ENCODE measurements at regions not wholly inside any gene's neighbourhood (a gene's known extent, or its start where the extent isn't known, plus 50 kb on each side); places are given as distances from the start of the nearest gene placed in this dataset.

DNA sequence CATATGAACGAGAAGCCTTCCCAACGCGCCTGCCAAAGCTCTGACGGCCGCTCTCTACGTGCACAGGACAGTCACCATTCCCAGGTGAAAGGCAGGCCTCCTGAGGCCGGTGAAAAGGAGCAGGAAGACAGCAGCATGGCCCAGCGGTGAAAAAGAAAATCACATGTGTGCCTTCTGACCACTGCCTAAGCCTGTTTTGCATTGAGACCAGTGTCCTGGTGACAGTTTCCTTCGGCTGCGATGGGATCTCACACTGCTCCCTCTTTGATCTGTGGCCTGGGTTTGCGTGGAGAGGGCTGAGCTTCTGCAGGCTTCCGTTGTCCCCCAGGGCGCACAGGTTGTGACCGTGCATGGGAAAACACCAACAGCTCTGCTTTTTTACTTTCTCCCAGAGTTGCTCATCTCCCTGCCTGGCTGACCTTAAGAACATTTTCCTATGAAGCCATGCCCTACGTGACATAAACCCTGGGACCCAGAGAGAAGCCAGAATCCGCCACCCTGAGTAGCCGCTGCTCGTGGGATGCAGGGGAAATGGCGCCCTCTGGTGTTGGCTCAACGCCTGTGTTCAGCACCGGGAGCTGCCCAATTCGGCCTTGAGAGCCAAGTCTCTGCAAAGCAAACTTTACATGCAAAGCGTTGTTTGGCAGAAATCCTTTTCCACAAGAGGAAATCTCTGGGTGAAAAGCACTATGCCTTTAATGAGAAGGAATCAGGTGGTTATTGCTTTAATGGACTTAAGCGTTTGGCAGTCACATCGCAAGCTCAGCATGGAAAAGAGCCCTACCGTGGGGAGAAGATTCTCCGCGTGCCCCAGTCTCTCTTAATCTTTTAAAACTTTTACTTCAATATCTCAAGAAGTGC lies 112.2 kb upstream of the GPR12 start:
- TF ChIP-seq EZH2phosphoT487 (IDR thresholded peaks at IDR 0.05; ENCODE audit: borderline replicate concordance, low read length), result no peak
- TF ChIP-seq, protein P1, sequence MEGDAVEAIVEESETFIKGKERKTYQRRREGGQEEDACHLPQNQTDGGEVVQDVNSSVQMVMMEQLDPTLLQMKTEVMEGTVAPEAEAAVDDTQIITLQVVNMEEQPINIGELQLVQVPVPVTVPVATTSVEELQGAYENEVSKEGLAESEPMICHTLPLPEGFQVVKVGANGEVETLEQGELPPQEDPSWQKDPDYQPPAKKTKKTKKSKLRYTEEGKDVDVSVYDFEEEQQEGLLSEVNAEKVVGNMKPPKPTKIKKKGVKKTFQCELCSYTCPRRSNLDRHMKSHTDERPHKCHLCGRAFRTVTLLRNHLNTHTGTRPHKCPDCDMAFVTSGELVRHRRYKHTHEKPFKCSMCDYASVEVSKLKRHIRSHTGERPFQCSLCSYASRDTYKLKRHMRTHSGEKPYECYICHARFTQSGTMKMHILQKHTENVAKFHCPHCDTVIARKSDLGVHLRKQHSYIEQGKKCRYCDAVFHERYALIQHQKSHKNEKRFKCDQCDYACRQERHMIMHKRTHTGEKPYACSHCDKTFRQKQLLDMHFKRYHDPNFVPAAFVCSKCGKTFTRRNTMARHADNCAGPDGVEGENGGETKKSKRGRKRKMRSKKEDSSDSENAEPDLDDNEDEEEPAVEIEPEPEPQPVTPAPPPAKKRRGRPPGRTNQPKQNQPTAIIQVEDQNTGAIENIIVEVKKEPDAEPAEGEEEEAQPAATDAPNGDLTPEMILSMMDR (IDR thresholded peaks at IDR 0.05; ENCODE audit: low read depth, low read length, poor library complexity, severe bottlenecking), result peak; percentile 93

DNA sequence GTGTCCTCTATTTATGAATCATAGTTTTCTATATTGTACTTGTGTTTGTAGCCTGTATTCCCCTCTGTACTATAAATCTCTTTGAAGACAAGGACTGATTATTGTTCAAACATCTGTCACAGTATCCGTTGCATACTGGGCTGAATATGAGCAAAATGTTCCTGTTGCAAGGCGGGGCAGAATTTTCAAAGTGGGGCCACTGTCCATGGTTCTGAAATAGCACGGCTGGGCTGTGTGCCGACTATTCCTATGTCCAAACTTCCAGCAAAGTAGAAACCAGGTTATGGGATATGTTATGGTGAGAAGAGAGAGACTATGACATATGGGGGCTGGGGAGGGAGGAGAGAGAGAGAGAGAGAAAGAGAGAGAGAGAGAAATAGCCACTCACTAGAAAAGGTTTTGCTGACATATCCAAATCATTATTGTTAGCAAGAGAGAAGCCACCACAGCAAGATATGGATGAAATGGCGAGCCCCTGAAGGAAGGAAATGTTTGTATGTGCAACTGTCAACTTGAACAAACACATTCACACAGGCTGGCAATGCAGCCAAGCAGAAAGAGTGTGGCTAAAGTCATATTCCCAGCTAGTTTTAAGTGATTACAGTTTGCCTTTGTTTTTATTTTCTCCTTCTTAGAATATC lies 107.0 kb upstream of the GPR12 start:
- Histone ChIP-seq H3F3A (ENCODE audit: control insufficient read depth, insufficient read depth) (no peaks in the 10 kb centered on the region), H3K9me3 (ENCODE audit: control insufficient read depth, insufficient read depth, low read length) (no peaks in the 10 kb centered on the region), H3K9me2 (replicated peaks; ENCODE audit: control insufficient read depth, low read length) (no peaks in the 10 kb centered on the region)

More for the DNA sequence above, 112.2 kb upstream of the GPR12 start:
- Histone ChIP-seq H3K4me3 (ENCODE audit: low read length) (no peak overlapping the region), H3K36me3 (ENCODE audit: control insufficient read depth, low read length) (no peaks in the 10 kb centered on the region), H3F3A (ENCODE audit: control insufficient read depth, insufficient read depth) (no peaks in the 10 kb centered on the region), H3K4me1 (ENCODE audit: control insufficient read depth, low read length) (no peaks in the 10 kb centered on the region), H3K9me3 (ENCODE audit: control insufficient read depth, insufficient read depth, low read length) (no peaks in the 10 kb centered on the region), H3K9me2 (replicated peaks; ENCODE audit: control insufficient read depth, low read length) (no peaks in the 10 kb centered on the region), H3K27me3 (ENCODE audit: control insufficient read depth, low read length) (peaks cover 4% of the 10 kb centered on the region; the same call in 1 of the 2 replicates), H3K4me2 (ENCODE audit: low read length) (no peak overlapping the region), H4K20me1 (ENCODE audit: control insufficient read depth, insufficient read depth, low read depth, low read length) (no peaks in the 10 kb centered on the region), H3K27ac (ENCODE audit: low read depth, low read length) (no peak overlapping the region), H3K79me2 (ENCODE audit: control insufficient read depth, low read length) (no peaks in the 10 kb centered on the region)

DNA sequence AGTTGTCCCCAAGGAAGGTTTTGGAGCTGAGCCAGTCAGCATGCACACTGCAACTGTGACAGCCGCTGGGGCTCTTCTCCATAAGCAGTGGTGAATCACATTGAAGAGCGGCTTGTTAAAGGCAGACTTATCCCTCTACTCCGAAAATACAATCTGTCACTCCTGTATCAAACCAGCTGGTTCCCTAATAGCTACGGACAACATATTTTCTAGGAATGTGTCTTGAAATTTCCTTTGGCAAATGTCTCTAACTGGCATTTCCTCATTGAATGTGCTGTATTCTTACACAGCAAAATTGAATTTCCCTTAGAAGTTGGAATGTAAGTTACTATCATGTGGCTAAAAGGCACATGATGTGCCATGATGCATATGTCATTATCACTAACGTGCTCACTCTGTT lies 104.0 kb upstream of the GPR12 start:
- Histone ChIP-seq H4K20me1 (ENCODE audit: control insufficient read depth, insufficient read depth, low read depth, low read length) (no peaks in the 10 kb centered on the region), H3K27ac (ENCODE audit: low read depth, low read length) (no peak overlapping the region), H3K27me3 (ENCODE audit: control insufficient read depth, low read length) (no peaks in the 10 kb centered on the region), H3K4me3 (ENCODE audit: low read length) (no peak overlapping the region), H3F3A (ENCODE audit: control insufficient read depth, insufficient read depth) (no peaks in the 10 kb centered on the region), H3K9me3 (ENCODE audit: control insufficient read depth, insufficient read depth, low read length) (no peaks in the 10 kb centered on the region), H3K4me2 (ENCODE audit: low read length) (no peak overlapping the region), H3K9me2 (replicated peaks; ENCODE audit: control insufficient read depth, low read length) (no peaks in the 10 kb centered on the region), H3K4me1 (ENCODE audit: control insufficient read depth, low read length) (no peaks in the 10 kb centered on the region), H3K79me2 (ENCODE audit: control insufficient read depth, low read length) (no peaks in the 10 kb centered on the region), H3K36me3 (ENCODE audit: control insufficient read depth, low read length) (no peaks in the 10 kb centered on the region)
- TF ChIP-seq EZH2phosphoT487 (IDR thresholded peaks at IDR 0.05; ENCODE audit: borderline replicate concordance, low read length), result no peak
- TF ChIP-seq, protein P1 (IDR thresholded peaks at IDR 0.05; ENCODE audit: low read depth, low read length, poor library complexity, severe bottlenecking), result no peak

More for the DNA sequence above, 107.0 kb upstream of the GPR12 start:
- Histone ChIP-seq H3K36me3 (ENCODE audit: control insufficient read depth, low read length) (no peaks in the 10 kb centered on the region), H4K20me1 (ENCODE audit: control insufficient read depth, insufficient read depth, low read depth, low read length) (no peaks in the 10 kb centered on the region), H3K4me3 (ENCODE audit: low read length) (no peak overlapping the region), H3K27me3 (ENCODE audit: control insufficient read depth, low read length) (no peaks in the 10 kb centered on the region), H3K79me2 (ENCODE audit: control insufficient read depth, low read length) (no peaks in the 10 kb centered on the region), H3K27ac (ENCODE audit: low read depth, low read length) (no peak overlapping the region), H3K4me2 (ENCODE audit: low read length) (no peak overlapping the region), H3K4me1 (ENCODE audit: control insufficient read depth, low read length) (no peaks in the 10 kb centered on the region)
- TF ChIP-seq, protein P1 (IDR thresholded peaks at IDR 0.05; ENCODE audit: low read depth, low read length, poor library complexity, severe bottlenecking), result no peak
- TF ChIP-seq EZH2phosphoT487 (IDR thresholded peaks at IDR 0.05; ENCODE audit: borderline replicate concordance, low read length), result no peak

Data from DOHH2 (cell line).